NT2/D1 (cell line): ENCODE measurements at regions not wholly inside any gene's neighbourhood (a gene's known extent, or its start where the extent isn't known, plus 50 kb on each side); places are given as distances from the start of the nearest gene placed in this dataset.

Experiments
- DNase-seq: peaks from one replicate; pipeline ENCODE4 v3.0.0-alpha.2; 2011; ENCODE audit warnings: low read depth, low spot score
- H3K27me3 ChIP-seq: 2 replicates; pipeline ENCODE4 v1.6.0; 2011; ENCODE audit warnings: mild to moderate bottlenecking; ENCODE audit not compliant: insufficient read length, insufficient read depth
- H3K36me3 ChIP-seq: 2 replicates; pipeline ENCODE4 v1.6.1; 2011; ENCODE audit warnings: mild to moderate bottlenecking, low read length, mixed read lengths; ENCODE audit not compliant: insufficient read depth, insufficient read length
- H3K4me1 ChIP-seq: 2 replicates; pipeline ENCODE4 v1.5.1; 2011; ENCODE audit not compliant: insufficient read depth, insufficient read length
- H3K4me3 ChIP-seq: 2 replicates; pipeline ENCODE4 v1.5.1; 2011; ENCODE audit warnings: low read depth; ENCODE audit not compliant: insufficient read length
- H3K9ac ChIP-seq: 2 replicates; pipeline ENCODE4 v1.6.0; 2011; ENCODE audit warnings: low read depth; ENCODE audit not compliant: insufficient read length
- H3K9me3 ChIP-seq: 2 replicates; pipeline ENCODE4 v1.5.1; 2011; ENCODE audit warnings: mild to moderate bottlenecking, low read length; ENCODE audit not compliant: insufficient read depth
- SUZ12 ChIP-seq: IDR thresholded peaks from 2 replicates; pipeline ENCODE4 v1.6.1; 2011; ENCODE audit not compliant: insufficient read length, insufficient read depth; ENCODE audit errors: extremely low read depth
- YY1 ChIP-seq: IDR thresholded peaks from 2 replicates; pipeline ENCODE4 v1.6.1; 2011; ENCODE audit not compliant: insufficient read length, insufficient read depth
- ZNF274 ChIP-seq: IDR thresholded peaks from 2 replicates; pipeline ENCODE4 v1.6.1; 2011; ENCODE audit warnings: mild to moderate bottlenecking, low read depth, low read length

DNA sequence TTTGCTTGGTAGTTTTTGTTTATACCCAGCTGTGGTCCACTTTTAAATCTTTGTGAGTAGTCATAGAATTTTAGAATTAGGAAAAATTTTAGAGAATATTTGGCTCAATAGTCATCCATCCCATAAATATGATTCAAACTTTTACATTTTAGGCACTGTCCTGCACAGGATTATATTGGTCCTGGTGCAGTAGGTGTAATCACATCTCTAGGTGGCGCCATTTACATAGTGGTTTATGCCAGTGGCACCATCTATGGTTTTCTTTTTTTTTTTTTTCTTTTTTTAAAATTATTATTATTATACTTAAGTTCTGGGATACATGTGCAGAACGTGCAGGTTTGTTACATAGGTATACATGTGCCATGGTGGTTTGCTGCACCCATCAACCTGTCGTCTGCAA lies 260.7 kb upstream of the KCNN2 start:
- DNase-seq: no peak
- TF ChIP-seq YY1 (no peak), SUZ12 (no peak), ZNF274 (no peak)
- Histone ChIP-seq H3K9me3 (no peaks in the 10 kb centered on the region), H3K9ac (no peak overlapping the region), H3K36me3 (no peaks in the 10 kb centered on the region), H3K27me3 (no peaks in the 10 kb centered on the region), H3K4me1 (no peaks in the 10 kb centered on the region), H3K4me3 (no peak overlapping the region)

DNA sequence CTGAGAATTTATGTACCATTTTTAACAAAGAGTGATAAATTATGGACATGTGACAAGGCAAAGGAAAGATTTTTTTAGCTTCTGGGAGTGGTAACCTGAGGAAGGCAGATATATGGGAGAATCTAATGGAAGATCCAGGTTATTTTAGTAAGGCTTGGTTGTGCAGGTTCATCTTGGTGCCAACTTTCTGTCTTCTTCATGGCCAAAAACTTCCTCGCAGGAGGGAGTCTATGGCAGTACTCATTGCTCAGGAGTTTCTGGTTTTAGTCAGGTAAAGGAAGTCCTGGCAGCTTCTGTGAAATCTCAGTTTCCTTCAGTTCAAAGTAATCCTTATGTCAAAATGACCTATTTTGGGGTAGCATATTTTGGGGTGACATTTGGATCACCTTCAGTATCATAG lies 248.3 kb upstream of the KCNN2 start:
- H3K9ac ChIP-seq: no peak overlapping the region
- H3K36me3 ChIP-seq: no peaks in the 10 kb centered on the region
- no peak for TF ChIP-seq SUZ12
- no peak for TF ChIP-seq ZNF274
- no peak for TF ChIP-seq YY1
- H3K27me3 ChIP-seq: no peaks in the 10 kb centered on the region
- H3K4me3 ChIP-seq: no peak overlapping the region
- no peaks in the 10 kb centered on the region for H3K4me1 ChIP-seq
- no peak for DNase-seq
- no peaks in the 10 kb centered on the region for H3K9me3 ChIP-seq

DNA sequence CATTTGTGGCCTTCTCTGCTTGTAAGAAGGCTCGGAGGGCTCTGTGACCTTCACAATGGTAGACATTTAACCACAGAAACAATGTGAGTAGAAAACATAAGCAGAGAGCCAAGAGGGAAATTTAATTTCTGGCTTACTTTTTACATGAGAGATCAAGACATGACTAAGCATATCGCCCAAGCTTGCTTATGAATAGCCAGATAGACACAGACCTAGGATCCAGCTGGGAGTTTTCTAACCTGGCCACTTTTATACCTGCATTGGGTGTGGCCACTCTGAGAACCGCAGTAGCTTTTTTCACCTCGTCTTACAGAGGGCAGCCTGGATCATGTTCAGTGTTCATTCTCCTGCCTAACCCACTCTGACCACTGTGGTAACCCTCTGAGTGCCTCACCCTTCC lies 244.9 kb upstream of the KCNN2 start:
- DNase-seq: no peak
- no peak overlapping the region for H3K4me3 ChIP-seq
- no peak overlapping the region for H3K9ac ChIP-seq
- no peaks in the 10 kb centered on the region for H3K27me3 ChIP-seq
- no peaks in the 10 kb centered on the region for H3K4me1 ChIP-seq
- TF ChIP-seq ZNF274 (no peak), SUZ12 (no peak), YY1 (no peak)
- H3K9me3 ChIP-seq: no peaks in the 10 kb centered on the region
- no peaks in the 10 kb centered on the region for H3K36me3 ChIP-seq

DNA sequence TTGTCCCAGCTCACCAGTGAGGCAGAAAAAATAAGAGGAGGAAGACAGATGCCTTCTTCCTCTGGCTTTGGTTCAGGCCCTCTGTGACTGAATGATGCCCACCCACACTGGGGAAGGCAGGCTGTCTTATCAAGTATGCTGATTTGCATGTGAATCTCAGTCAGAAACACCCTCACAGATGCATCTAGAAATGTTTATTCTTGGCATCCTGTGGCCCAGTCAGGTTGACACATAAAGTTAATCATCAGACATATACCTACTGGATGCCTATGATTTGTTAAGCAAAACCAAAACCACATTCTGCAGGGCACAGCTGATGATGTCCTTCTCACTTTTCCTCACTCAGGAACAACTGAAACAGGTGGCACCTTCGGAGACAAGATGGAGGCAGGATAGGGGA lies 243.4 kb upstream of the KCNN2 start:
- H3K27me3 ChIP-seq: no peaks in the 10 kb centered on the region
- no peak overlapping the region for H3K4me3 ChIP-seq
- TF ChIP-seq ZNF274 (no peak), YY1 (no peak), SUZ12 (no peak)
- no peaks in the 10 kb centered on the region for H3K4me1 ChIP-seq
- DNase-seq: no peak
- H3K36me3 ChIP-seq: no peaks in the 10 kb centered on the region
- H3K9ac ChIP-seq: no peak overlapping the region
- H3K9me3 ChIP-seq: no peaks in the 10 kb centered on the region

DNA sequence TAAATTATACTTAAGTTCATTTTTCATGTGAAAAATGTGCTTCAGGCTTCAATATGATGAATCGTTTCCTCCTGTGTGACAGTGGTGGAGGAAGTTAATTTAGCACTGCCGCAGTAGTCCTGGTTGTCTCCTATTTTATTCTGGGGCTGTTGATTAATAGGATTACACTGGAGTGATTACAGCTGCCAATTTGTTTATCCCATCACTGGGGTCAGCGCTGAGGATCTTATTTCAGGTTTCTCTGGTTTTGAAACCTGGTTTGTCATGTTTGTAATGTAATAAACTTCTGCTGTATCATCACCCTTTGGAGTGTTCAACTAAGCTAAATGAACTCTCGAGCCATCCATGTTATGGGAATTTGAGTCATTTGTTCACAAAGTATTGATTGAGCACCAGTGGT lies 241.7 kb upstream of the KCNN2 start:
- no peak overlapping the region for H3K9ac ChIP-seq
- H3K4me1 ChIP-seq: no peaks in the 10 kb centered on the region
- DNase-seq: no peak
- H3K36me3 ChIP-seq: no peaks in the 10 kb centered on the region
- no peak for TF ChIP-seq ZNF274
- TF ChIP-seq YY1: no peak
- no peak for TF ChIP-seq SUZ12
- no peaks in the 10 kb centered on the region for H3K9me3 ChIP-seq
- H3K4me3 ChIP-seq: no peak overlapping the region
- no peaks in the 10 kb centered on the region for H3K27me3 ChIP-seq

DNA sequence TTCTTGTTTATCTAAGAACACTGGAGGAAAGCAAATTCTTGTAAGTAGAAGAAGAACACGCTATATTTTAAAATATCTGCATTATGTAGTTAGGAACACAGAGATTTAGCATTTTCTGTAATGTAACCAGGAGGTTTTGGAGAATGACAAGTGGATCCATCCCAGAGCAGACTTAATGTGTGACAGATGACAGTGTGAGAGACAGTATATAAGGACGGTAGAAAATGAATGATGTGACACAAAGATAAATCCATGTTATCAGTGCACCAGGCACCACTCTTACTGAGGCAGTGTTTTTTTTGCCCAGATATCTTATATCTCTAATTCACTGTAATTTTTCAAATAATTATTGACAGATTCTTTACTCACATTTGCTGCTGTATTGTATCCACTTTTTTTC lies 239.0 kb upstream of the KCNN2 start:
- DNase-seq: no peak
- Histone ChIP-seq H3K4me3 (no peak overlapping the region), H3K4me1 (no peaks in the 10 kb centered on the region), H3K9ac (no peak overlapping the region), H3K36me3 (no peaks in the 10 kb centered on the region), H3K9me3 (peaks cover 10% of the 10 kb centered on the region; the same call in 1 of the 2 replicates), H3K27me3 (no peaks in the 10 kb centered on the region)
- no peak for TF ChIP-seq YY1
- no peak for TF ChIP-seq SUZ12
- no peak for TF ChIP-seq ZNF274

DNA sequence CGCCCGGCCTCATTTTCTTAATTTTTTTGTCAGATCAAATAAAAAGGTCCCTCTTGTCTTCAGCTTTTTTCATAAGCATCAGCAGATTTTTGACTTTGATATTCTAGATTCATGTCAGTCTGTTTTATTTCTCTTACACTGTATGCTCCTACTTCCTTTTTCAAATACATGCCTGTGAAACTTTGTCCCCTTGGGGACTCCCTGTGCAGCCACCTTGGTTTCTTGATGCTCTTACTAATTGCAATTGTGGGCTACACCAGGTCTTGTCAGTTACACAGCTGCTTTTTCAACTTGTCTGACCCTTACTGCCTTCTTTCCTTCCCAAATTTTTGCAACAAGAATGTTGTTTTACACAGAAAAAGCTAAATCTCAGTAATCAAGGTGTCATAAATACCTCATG lies 238.2 kb upstream of the KCNN2 start:
- H3K9ac ChIP-seq: no peak overlapping the region
- peaks cover 10% of the 10 kb centered on the region; the same call in 1 of the 2 replicates for H3K9me3 ChIP-seq
- no peak for DNase-seq
- H3K36me3 ChIP-seq: no peaks in the 10 kb centered on the region
- H3K27me3 ChIP-seq: no peaks in the 10 kb centered on the region
- no peaks in the 10 kb centered on the region for H3K4me1 ChIP-seq
- H3K4me3 ChIP-seq: no peak overlapping the region
- no peak for TF ChIP-seq SUZ12
- TF ChIP-seq ZNF274: no peak
- TF ChIP-seq YY1: no peak

DNA sequence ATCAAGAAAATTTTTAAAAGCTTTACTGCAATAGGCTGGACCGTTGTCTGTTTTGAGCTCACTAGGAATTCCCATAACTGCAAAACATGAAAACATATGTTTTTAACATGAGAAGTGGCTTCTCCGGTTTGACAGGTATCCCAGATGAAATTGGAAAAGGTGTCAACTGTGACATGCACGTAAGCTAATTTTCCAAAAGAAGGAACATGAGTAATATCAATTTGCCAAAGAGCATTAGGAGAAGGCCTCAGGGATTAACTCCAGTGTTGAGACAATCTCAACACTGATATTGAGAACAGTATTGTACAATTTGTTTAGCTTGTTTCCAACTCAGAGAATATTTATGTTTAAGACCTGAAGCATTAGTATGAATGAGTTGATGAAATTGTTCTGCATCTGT lies 215.5 kb upstream of the KCNN2 start:
- Histone ChIP-seq H3K4me1 (no peaks in the 10 kb centered on the region), H3K4me3 (no peak overlapping the region), H3K9ac (no peak overlapping the region), H3K36me3 (no peaks in the 10 kb centered on the region), H3K9me3 (no peaks in the 10 kb centered on the region; the same call in 1 of the 2 replicates), H3K27me3 (no peaks in the 10 kb centered on the region)
- no peak for DNase-seq
- TF ChIP-seq ZNF274 (no peak), YY1 (no peak), SUZ12 (no peak)
